Fibroblast of lung (primary cell): ENCODE measurements at regions not wholly inside any gene's neighbourhood (a gene's known extent, or its start where the extent isn't known, plus 50 kb on each side); places are given as distances from the start of the nearest gene placed in this dataset.

Experiments
- CTCF ChIP-seq, 2 donors: IDR thresholded peaks in 1 of 2; conservative IDR thresholded peaks in 1 of 2; 1 replicate in 1 of 2; 2 replicates in 1 of 2; pipeline ENCODE4 v1.5.1; 2011 to 2012; ENCODE audit warnings: low read length in 2 of 2, control low read depth in 1 of 2, inconsistent platforms in 1 of 2, low read depth in 1 of 2, mild to moderate bottlenecking in 1 of 2
- EZH2 ChIP-seq: IDR thresholded peaks from 2 replicates; pipeline ENCODE4 v1.5.1; 2012; ENCODE audit warnings: low read length, control low read depth, mild to moderate bottlenecking; ENCODE audit errors: missing control alignments

- TF ChIP-seq CTCF (conservative IDR thresholded peaks at IDR 0.05 in 1 of 2, IDR thresholded peaks at IDR 0.05 in 1 of 2; ENCODE audit: low read depth in 1 of 2, low read length in 2 of 2), result no peak
- no peak for TF ChIP-seq EZH2
Observed at GRCh38 chr11:109970516-109971183, 122.5 kb upstream of the ZC3H12C start.
